ENCODE measurements at regions not wholly inside any gene's neighbourhood (a gene's known extent, or its start where the extent isn't known, plus 50 kb on each side); places are given as distances from the start of the nearest gene placed in this dataset.

DNA sequence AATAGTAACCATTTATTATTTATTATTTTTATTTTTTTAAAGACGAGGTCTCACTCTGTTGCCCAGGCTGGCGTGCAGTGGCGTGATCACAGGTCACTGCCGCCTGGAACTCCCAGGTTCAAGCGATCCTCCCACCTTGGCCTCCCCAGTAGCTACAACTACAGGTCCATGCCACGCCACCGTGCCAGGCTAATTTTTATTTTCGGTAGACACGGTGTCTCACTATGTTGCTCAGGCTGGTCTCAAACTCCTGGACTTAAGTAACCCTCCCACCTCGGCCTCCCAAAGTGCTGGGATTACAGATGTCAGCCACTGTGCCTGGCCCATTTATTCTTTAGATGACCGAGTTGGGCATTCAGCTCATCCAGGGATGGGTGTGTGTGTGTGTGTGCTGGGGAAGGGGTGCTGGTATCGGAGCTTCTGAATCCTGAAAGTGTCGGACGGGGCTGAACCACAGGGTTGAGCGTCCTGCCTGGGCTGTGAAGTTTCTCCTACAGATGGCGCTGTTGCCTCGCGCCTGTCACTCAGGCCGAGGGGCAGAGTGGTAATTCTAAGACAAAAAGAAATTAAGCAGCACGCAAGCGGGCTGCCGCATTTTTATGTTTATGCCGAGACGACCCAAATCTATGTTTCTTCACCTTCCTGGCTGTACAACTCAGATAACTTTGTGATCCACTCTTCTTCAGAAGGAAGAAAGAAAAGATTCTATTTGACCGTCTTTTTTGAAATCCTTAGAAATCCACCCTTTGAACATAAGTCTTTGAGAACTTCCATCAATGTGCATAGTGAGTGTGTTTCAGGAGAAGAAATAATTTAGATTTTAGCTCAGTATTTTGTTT is 252.8 kb downstream of the CDH26 start:
- no peak overlapping the region for H3K4me3 ChIP-seq (ENCODE audit: low read depth, low read length)
- no peak for DNase-seq (ENCODE audit: low read depth)
- TF ChIP-seq, protein P1, sequence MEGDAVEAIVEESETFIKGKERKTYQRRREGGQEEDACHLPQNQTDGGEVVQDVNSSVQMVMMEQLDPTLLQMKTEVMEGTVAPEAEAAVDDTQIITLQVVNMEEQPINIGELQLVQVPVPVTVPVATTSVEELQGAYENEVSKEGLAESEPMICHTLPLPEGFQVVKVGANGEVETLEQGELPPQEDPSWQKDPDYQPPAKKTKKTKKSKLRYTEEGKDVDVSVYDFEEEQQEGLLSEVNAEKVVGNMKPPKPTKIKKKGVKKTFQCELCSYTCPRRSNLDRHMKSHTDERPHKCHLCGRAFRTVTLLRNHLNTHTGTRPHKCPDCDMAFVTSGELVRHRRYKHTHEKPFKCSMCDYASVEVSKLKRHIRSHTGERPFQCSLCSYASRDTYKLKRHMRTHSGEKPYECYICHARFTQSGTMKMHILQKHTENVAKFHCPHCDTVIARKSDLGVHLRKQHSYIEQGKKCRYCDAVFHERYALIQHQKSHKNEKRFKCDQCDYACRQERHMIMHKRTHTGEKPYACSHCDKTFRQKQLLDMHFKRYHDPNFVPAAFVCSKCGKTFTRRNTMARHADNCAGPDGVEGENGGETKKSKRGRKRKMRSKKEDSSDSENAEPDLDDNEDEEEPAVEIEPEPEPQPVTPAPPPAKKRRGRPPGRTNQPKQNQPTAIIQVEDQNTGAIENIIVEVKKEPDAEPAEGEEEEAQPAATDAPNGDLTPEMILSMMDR (conservative IDR thresholded peaks at IDR 0.05; ENCODE audit: low read depth, low read length) = peak; percentile 92

DNA sequence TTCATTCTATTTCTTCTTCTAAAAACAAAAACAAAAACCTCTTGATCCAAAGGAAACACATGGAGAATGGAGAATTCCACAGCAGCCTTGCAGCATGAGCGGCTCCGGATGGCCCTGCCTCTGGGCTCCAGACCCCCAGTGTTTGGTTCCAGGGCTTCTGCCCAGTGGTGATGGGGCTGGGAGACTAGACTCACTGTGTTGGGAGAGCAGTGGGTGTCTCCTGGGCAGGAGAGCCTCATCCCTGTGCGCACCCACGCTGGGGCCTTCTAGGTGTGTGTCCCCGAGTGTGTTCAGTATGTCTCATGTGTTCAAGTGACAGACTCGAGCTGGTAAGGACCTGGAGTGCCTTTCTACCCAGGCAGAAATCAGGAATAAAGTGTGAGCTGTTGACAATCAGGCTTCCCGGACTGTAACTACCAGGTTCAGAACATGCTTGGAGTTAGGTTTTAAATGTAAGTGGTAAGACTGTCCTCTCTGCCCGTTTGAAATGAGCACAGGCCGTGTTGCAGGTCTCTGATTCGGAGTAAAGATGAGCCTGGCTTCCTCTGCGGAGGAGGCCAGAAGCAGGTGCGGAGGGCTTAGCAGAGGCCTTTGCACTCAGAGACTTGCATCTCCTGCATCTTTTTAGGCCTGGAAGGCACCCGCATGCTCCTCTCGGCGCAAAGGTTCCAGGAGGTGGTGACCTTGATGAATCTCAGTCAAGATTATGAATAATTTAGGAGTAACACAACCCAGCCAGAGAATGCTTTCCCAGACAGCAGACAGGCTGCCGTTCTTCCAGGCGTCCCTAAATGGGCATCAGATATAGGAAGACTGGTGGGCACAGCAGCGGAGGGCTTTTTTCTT is 253.6 kb downstream of the CDH26 start:
- H3K4me3 ChIP-seq (ENCODE audit: low read depth, low read length) = no peak overlapping the region
- DNase-seq (ENCODE audit: low read depth) = no peak
- TF ChIP-seq, protein P1 (conservative IDR thresholded peaks at IDR 0.05; ENCODE audit: low read depth, low read length) = no peak

DNA sequence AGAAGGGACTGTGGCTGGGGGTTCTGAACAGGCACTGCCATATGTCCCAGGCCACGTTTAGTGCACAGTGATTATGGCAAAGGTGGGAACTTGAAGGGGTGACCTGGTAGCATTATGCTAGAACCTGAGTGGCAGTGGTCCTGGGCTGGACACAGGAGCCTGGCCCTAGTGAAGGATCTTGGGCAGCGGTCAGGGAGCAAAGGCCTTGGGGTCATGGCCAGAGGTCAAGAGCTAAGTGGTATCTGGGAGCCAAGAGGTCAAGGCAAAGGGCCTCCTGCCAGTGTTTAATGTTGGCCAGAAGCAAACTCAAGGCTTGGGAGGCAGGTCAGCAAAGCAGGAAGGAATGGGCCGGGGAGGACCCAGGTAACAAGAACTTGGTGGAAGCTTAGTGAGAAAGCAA is 254.5 kb downstream of the CDH26 start:
- TF ChIP-seq, protein P1 (conservative IDR thresholded peaks at IDR 0.05; ENCODE audit: low read depth, low read length) = no peak
- DNase-seq (ENCODE audit: low read depth) = no peak
- H3K4me3 ChIP-seq (ENCODE audit: low read depth, low read length) = no peak overlapping the region

DNA sequence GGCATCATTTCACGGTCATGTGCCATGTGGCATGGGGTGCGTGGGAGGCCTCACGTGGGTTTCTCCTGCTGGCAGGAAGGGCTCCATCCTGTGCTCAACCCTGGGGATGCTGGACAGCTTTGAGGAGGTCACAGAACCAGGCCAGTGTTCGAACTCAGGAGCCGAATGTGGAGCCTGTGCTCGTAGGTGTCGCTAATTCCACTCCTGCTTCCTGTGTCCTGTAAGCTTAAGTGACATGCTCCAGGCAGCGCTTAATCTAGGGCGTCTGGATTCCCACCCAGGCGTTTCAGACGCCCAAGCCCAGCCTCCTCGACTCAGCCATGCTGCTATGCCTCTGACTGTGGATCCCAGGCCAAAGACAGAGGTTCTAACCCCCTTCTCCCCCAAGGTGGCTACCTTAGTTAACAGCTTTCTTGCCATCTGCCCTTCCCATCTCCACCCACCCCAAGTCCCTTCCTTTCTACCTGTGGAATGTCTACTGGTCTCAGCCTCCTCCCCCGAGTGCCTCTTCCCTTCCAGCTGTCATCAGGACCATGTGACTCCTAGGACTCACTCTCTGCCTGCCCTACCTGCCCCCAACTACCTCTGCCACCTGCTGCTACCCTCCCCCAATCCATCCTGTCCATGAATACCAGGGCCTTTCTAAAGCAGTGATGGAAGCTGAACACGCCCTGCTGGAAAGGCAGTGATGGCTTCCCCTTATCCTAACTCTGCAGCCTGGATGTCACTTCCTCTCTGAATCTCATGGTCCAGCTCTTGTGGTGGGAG is 255.1 kb downstream of the CDH26 start:
- TF ChIP-seq, protein P1 (conservative IDR thresholded peaks at IDR 0.05; ENCODE audit: low read depth, low read length) = no peak
- no peak for DNase-seq (ENCODE audit: low read depth)
- H3K4me3 ChIP-seq (ENCODE audit: low read depth, low read length) = no peak overlapping the region

DNA sequence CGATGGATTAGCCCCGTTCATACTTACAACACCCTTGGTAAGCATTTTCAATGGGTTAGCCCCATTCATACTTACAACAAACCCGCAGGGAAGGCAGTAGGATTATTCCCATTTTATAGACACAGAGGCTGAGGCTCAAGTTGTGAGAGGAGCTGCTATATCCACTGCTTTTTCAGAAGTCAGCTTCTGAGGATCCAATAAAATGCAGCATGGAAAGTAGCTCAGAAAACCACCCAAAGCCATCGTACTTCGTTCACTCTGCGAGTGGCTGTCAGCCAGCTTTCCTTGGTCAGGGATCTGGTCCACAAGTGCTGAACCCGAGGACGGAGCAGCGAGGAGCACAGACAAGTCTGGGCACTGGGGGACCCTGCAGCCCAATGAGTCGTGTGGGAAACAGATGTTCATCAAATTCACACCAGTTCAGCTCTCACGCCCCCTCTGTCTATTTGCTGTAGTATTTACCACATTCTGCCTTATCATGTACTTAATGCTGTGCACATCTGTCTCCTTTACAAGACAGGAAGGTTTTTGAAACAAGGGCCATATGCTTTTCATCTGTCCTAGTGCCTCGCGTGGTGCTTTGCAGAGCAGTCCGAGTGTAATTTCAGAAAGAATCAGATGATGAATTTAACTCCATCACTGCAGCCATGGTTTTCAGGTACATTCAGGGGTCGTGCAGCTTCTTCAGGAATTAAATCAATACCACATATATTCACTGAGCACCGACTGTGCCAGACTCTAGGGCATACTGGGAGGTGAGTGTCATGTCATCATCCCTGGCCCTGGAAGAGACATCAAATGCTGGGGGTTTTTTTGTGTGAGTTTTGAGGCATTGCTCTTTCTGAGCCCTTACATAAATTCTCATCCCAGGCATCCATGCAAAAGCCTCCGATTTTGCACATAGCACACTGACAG is 256.9 kb downstream of the CDH26 start:
- TF ChIP-seq, protein P1 (conservative IDR thresholded peaks at IDR 0.05; ENCODE audit: low read depth, low read length) = no peak
- H3K4me3 ChIP-seq (ENCODE audit: low read depth, low read length) = no peak overlapping the region
- DNase-seq (ENCODE audit: low read depth) = no peak
